Parathyroid adenoma (tissue), 2 donors: ENCODE measurements at regions not wholly inside any gene's neighbourhood (a gene's known extent, or its start where the extent isn't known, plus 50 kb on each side); places are given as distances from the start of the nearest gene placed in this dataset.
A peak's percentile ranks its signal among the peaks of the same experiment; 100 is the strongest.
"Not testable (repeated sequence)": the region's sequence is repeated elsewhere in the genome, so short reads cannot be mapped to it uniquely, and the experiment has no call there.

Experiments used
- H2AFZ ChIP-seq: fragments of 300-600 bp; sonication (generic); one replicate; pipeline ENCODE4 v1.7.0; 2017; ENCODE audit warnings: antibody characterized with exemption, mild to moderate bottlenecking
- H3K27ac ChIP-seq: fragments of 300-600 bp; sonication (generic); one replicate; pipeline ENCODE4 v1.7.0; 2017
- H3K27me3 ChIP-seq: fragments of 300-600 bp; sonication (generic); one replicate; pipeline ENCODE4 v1.7.0; 2017; ENCODE audit warnings: low read length; ENCODE audit not compliant: control insufficient read depth, insufficient read depth
- H3K36me3 ChIP-seq: fragments of 300-600 bp; sonication (generic); one replicate; pipeline ENCODE4 v1.7.0; 2017; ENCODE audit warnings: low read length; ENCODE audit not compliant: control insufficient read depth, insufficient read depth
- H3K4me1 ChIP-seq: fragments of 300-600 bp; sonication (generic); one replicate; pipeline ENCODE4 v1.7.0; 2017; ENCODE audit warnings: control low read depth
- H3K4me2 ChIP-seq: fragments of 300-600 bp; sonication (generic); one replicate; pipeline ENCODE4 v1.7.0; 2017; ENCODE audit warnings: low read length
- H3K4me3 ChIP-seq: fragments of 300-600 bp; sonication (generic); one replicate; pipeline ENCODE4 v1.7.0; 2017; ENCODE audit warnings: low read depth, low read length
- H3K79me2 ChIP-seq: fragments of 300-600 bp; sonication (generic); one replicate; pipeline ENCODE4 v1.7.0; 2017; ENCODE audit warnings: control low read depth
- H3K9ac ChIP-seq: fragments of 300-600 bp; sonication (generic); one replicate; pipeline ENCODE4 v1.7.0; 2017; ENCODE audit warnings: mild to moderate bottlenecking
- H3K9me3 ChIP-seq: fragments of 300-600 bp; sonication (generic); one replicate; pipeline ENCODE4 v1.7.0; 2017; ENCODE audit warnings: low read length; ENCODE audit not compliant: control insufficient read depth
- TF ChIP-seq, protein P1 (sequence below): fragments of 300-600 bp; sonication (generic); IDR thresholded peaks from one replicate; pipeline ENCODE4 v1.7.0; 2017; ENCODE audit warnings: antibody characterized with exemption, mild to moderate bottlenecking
- donor health status: primary hyperparathyroidism.

DNA sequence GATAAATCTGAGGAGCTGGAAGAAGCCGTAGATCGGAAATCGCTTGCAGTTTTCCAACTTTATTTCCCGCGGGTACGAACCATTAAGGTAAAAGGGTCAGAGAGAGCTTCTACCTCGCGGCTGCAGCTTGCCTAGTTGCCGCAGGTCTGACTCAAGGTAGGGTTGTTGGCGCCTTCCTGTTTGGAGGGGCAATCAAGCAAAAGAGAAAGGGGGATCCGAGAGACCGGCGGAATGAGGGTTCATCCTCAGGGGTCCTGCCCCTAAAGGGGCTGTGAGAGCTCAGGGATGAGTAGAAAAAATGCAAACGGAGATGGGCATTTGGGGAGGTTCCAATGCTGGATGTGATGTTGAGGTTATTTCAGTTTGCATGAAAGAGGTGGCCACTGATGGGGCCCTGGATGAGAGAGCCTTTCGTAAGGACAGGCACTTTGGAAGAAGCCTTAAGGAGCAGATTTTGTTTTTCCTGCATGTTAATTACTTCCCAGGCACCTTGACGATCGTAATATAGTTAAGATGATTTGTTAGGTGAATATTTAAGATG is 265.4 kb downstream of the CGGBP1 start:
- no peak overlapping the region for H3K9ac ChIP-seq
- no peaks in the 10 kb centered on the region for H3K79me2 ChIP-seq
- H3K4me3 ChIP-seq, result peak overlapping the region; percentile 60
- H3K4me1 ChIP-seq, result no peaks in the 10 kb centered on the region
- no peaks in the 10 kb centered on the region for H3K9me3 ChIP-seq
- H3K4me2 ChIP-seq, result peak overlapping the region; percentile 67
- H3K27ac ChIP-seq, result no peak overlapping the region
- TF ChIP-seq, protein P1, sequence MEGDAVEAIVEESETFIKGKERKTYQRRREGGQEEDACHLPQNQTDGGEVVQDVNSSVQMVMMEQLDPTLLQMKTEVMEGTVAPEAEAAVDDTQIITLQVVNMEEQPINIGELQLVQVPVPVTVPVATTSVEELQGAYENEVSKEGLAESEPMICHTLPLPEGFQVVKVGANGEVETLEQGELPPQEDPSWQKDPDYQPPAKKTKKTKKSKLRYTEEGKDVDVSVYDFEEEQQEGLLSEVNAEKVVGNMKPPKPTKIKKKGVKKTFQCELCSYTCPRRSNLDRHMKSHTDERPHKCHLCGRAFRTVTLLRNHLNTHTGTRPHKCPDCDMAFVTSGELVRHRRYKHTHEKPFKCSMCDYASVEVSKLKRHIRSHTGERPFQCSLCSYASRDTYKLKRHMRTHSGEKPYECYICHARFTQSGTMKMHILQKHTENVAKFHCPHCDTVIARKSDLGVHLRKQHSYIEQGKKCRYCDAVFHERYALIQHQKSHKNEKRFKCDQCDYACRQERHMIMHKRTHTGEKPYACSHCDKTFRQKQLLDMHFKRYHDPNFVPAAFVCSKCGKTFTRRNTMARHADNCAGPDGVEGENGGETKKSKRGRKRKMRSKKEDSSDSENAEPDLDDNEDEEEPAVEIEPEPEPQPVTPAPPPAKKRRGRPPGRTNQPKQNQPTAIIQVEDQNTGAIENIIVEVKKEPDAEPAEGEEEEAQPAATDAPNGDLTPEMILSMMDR, result no peak
- no peaks in the 10 kb centered on the region for H3K36me3 ChIP-seq
- peak overlapping the region; percentile 52 for H2AFZ ChIP-seq
- no peaks in the 10 kb centered on the region for H3K27me3 ChIP-seq

DNA sequence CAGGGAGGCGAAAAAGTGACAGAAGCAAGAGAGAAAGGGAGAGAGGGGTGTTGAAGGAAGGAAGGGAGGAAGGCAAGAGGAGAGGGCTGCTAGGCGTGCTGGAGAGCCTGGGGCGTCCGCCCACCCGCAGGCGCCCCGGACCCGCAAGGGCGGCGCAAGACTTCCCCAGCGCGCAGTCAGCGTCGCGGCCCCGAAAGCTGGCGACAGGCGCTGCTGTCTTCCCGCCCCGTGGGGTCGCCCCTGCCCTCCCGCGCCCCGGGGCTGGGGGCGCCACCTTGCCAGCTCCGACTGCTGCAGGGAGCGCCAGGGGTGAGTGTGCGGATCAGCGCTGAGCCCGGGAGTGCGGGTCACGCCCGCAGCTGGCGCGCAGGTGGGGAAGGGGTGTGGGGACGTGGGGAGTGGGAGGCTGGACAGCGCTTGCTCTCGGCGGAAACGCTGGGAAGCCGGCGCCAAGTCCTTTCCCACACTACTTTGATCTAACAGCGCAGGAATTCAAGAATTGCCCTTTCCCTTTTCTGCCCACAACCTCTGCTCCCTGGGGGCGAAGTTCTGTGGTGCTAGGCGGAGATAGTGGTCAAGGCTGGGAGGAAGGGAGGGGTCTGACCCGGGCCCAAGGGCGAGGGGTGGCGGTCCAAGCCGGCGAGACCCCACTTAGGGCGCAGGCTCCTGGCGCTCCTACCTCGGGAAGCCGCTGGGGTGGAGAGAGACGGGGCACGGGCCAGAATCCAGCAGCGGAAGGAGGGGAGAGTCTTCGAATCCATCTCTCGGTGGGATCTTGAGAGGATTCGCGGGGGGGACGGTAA is 266.1 kb downstream of the CGGBP1 start, which contains the start of gene HTR1F:
Gene HTR1F (plus strand): TSS at position 173 of the 803 bp plus-strand sequence.
- Histone ChIP-seq H3K79me2 (no peaks in the 10 kb centered on the region), H2AFZ (peak within 1 kb of the TSS; percentile 52), H3K9me3 (no peaks in the 10 kb centered on the region), H3K4me2 (peak within 1 kb of the TSS; percentile 67), H3K36me3 (no peaks in the 10 kb centered on the region), H3K27me3 (no peaks in the 10 kb centered on the region), H3K4me3 (peak within 1 kb of the TSS; percentile 60), H3K27ac (no peak within 1 kb of the TSS), H3K9ac (no peak within 1 kb of the TSS), H3K4me1 (no peaks in the 10 kb centered on the region)
- TF ChIP-seq, protein P1, result no peak

DNA sequence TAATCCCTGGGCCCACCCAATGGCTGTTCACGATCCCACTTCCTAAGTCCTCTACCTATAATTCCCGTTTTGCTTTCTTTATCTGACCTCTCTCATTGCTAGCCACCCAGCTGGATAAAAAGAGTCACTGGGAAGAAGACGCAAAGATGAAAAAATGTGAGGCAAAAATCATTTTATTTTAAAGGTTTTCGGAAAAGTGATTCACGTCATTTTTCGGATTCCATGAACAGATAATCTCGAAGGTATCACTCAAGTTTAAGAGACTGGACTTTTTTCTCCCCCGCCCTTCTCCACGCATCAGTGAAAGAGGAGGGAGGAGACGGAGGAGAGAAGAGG is 266.6 kb downstream of the CGGBP1 start:
- TF ChIP-seq, protein P1, result no peak
- Histone ChIP-seq H3K9me3 (no peaks in the 10 kb centered on the region), H3K9ac (no peak overlapping the region), H3K27me3 (no peaks in the 10 kb centered on the region), H3K4me1 (no peaks in the 10 kb centered on the region), H3K4me2 (peak overlapping the region; percentile 67), H3K79me2 (no peaks in the 10 kb centered on the region), H3K36me3 (no peaks in the 10 kb centered on the region), H2AFZ (peak overlapping the region; percentile 52), H3K27ac (no peak overlapping the region), H3K4me3 (peak overlapping the region; percentile 60)

DNA sequence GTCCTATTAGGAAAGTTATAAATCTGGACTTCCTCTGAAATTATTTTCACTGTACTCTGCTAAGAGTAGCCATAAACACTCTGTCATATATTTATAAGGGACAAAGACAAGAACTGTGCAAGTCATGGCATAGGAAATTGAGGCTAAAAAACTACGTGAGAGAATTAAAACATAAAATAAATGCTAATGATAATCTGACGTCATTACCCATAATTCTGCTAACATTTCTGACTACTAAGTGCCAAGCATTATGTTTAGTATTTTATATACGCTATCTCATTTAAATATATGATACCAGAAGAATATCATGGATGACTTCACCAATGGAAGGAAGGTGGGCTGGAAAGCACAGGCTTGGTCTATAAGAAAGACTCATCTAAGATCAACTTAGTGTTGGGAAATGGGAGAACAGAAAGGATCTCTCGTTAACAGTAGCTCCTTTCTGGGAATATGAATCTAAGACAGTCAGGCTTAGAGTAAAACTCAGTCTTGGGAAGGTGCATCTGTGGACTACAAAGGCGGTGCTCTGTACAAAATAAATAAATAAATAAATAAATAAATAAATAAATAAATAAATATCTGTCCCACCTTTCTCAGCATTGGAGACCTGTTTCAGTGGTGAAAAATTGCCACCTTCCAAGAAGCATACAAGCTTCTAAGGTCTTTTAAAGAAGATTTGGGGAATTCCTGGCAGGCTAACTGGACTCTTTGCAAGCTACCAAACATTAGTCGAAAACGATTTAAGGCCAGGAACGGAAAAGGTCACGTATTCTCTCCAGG is 267.4 kb downstream of the CGGBP1 start:
- Histone ChIP-seq H3K9ac (no peak overlapping the region), H3K27me3 (no peaks in the 10 kb centered on the region), H3K4me3 (no peak overlapping the region), H3K79me2 (no peaks in the 10 kb centered on the region), H3K4me1 (no peaks in the 10 kb centered on the region), H2AFZ (no peak overlapping the region), H3K4me2 (no peak overlapping the region), H3K27ac (no peak overlapping the region), H3K9me3 (no peaks in the 10 kb centered on the region), H3K36me3 (no peaks in the 10 kb centered on the region)
- TF ChIP-seq, protein P1, result no peak

DNA sequence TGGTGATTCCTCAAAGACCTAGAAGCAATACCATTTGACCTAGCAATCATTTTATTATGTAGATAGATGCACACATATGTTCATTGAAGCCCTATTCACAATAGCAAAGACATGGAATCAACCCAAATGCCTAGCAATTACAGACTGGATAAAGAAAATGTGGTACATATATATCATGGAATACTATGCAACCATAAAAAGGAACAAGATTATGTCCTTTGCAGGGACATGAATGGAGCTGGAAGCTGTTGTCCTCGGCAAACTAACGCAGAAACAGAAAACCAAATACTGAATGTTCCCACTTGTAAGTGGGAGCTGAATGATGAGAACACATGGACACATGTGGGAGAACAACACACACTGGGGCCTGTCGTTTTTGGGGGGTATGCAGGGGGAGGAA is 269.8 kb downstream of the CGGBP1 start:
- not testable (repeated sequence) for H3K36me3 ChIP-seq, H3K79me2 ChIP-seq, H3K9ac ChIP-seq, H3K4me3 ChIP-seq, H2AFZ ChIP-seq, H3K4me1 ChIP-seq, H3K27me3 ChIP-seq, H3K9me3 ChIP-seq, H3K4me2 ChIP-seq, H3K27ac ChIP-seq
